T1000 (cell line): ENCODE measurements at regions not wholly inside any gene's neighbourhood (a gene's known extent, or its start where the extent isn't known, plus 50 kb on each side); places are given as distances from the start of the nearest gene placed in this dataset.

Experiments
- DNase-seq: peaks from one replicate; lab custom pipeline; 2025; ENCODE audit warnings: mixed read lengths; lab: John Stamatoyannopoulos, UW

GRCh38 chr6:102407886-102408741 lies 1014.6 kb downstream of the GRIK2 start:
- no peak for DNase-seq

DNA sequence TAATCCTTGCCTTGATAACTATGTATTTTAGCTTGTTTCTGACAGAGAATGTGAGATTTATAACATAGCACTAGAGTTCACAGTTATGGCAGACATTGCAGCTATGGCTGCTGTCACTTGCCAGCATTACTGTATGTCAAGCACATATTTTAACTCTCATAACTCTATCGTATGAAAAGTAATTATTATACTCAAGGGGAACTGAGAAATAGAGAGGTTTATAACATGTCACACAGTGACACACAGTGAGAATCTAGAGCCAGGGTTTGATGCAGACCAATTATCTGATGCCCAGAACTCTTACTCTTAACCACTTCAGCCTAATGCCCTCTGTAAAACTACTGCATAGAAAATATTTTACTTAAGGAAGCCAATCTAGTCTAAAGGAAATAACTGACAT lies 1012.4 kb downstream of the GRIK2 start:
- DNase-seq = no peak

DNA sequence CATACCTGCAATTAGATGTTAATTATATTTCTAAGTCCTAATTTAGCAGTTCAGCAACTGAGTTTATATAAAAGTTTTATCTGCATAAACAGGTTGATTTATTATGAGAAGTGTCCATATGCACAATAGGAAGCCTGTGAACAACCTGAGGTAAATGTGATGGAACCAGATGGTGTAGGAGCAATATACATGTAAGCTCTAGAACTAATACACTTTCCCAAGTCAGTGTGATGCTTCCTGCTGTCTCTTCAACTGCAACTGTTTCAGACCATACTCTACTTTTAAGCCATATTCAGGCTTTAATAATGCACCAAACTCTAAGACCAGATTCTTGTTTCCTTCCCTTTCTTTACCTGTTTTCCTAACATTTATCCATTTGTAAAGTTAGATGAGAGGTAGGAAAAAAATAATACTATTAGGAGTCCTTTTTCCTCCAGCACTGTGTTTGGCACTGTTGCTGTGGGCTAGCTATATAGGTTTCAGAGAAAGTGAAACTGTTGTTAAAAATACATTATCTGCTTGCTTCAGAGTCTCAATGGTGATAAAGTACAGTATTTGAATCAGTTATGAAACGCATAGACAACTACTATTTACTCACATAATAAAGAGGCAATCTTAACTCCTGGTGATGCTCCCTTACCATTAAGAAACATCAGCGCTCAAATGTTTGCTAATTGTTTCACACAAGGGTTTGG lies 1009.3 kb downstream of the GRIK2 start:
- DNase-seq = no peak

- no peak for DNase-seq
Observed at GRCh38 chr6:102398788-102399390, 1005.4 kb downstream of the GRIK2 start.

GRCh38 chr6:102390541-102390940 lies 997.0 kb downstream of the GRIK2 start:
- DNase-seq = no peak

GRCh38 chr6:102389994-102390393 lies 996.5 kb downstream of the GRIK2 start:
- DNase-seq = no peak

DNA sequence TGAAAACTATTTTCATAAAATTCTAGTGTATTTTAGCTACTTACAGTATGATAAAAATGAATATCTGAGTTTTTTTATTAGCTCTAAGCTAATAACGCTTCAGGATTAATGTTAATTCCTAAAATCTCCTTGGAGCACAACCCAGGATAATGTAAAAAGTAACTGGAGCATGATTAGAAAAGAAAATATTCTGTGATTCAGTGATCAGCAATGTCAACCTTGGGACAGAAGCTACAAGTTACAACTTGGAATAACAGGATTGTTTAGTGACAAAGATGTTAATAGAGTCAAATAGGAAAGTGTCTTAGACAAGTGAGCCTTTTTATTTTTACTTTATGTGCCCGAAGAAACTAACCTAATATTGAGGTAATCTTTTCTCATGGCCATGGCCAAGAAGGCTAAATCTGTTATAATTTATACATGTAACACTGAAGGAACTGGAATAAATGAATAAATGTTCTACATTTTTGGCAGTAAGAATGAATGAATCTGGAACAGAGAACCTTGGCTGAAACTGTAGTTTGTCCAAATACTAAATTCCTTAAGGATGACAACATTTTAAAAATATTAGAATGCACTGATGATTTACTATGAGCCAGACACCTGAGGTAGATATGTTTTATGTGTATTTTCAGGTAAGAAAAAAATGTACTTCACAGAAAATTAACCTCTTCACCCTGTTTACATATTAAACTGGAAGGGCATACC lies 994.0 kb downstream of the GRIK2 start:
- DNase-seq = no peak

DNA sequence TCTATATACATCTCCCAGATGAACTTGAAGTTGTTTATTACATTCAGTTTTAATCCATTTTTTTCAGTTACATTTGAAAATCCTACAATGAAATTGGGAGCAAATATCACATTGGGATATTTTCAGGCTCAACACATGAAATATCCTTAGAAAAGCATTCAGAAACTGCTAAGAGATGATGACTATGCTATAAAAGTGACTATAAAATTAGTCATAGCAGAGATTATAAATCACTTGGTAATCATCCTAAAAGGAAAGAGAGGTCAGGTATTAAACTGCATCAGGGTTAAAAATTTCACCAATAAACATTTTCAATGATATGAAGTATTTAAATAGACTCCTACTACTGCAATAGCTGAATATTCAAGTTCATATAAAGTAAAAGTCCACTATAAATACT lies 987.7 kb downstream of the GRIK2 start:
- DNase-seq = no peak

GRCh38 chr6:102356170-102356569 lies 962.7 kb downstream of the GRIK2 start:
- no peak for DNase-seq

DNA sequence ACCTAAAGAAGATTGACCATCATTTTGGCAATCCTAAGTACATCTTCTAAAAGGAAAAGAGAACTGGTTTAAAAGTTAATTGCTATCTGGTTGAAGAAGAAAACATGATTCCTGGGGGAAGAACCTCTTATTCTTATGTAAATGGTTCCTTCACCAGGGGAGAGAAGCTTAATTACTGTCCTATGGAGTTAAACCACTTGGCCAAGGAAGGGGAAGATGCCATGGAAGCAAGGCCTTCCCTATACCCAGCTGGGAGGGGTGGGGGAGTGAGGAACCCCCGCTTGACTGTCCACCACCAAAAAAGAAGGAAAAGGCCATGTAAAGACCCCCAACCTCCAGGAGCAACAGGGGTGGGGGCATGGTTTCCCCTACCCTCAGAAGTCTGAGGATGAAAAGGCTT lies 962.1 kb downstream of the GRIK2 start:
- DNase-seq = no peak

GRCh38 chr6:102352552-102352951 lies 959.0 kb downstream of the GRIK2 start:
- DNase-seq = no peak

DNA sequence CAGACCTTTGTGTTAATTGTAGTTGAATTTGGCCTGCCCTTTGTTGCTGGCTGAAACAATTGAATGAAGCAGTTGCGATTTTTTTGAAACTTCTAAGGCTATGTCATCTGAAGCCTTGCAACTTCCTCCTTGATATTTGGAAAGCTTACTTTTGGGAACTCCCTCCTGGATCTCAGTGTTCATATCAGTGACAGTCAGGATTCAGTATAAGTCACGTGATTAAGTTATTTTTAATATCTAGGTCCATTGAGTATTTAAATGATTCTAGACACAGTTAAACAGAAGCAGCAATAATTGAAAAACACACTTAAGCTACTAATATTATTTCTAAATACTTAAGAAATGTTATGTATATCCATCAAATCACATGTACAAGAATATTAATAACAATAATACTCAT lies 951.3 kb downstream of the GRIK2 start:
- DNase-seq = no peak

- DNase-seq = no peak
Observed at GRCh38 chr6:102340311-102340710, 946.8 kb downstream of the GRIK2 start.

DNA sequence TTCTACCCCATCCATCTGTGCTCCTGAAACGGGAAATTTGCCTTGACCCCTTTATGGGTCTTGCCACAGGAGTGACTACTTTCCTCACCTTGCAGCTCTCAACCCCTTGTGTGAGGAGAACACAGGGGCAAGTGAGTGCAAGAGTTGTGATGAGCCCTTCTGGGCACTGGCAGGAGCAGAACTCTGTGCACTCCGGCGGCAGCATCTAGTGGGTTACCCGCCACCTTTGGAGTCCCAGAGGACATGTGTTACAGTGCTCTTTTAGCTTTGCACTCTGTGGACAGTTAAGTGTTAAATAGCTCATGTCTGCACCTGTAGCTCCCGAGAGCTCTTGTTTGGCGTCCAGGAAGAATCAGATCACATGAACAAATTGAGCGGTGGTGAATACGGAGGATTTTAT lies 940.2 kb downstream of the GRIK2 start:
- DNase-seq = no peak

DNA sequence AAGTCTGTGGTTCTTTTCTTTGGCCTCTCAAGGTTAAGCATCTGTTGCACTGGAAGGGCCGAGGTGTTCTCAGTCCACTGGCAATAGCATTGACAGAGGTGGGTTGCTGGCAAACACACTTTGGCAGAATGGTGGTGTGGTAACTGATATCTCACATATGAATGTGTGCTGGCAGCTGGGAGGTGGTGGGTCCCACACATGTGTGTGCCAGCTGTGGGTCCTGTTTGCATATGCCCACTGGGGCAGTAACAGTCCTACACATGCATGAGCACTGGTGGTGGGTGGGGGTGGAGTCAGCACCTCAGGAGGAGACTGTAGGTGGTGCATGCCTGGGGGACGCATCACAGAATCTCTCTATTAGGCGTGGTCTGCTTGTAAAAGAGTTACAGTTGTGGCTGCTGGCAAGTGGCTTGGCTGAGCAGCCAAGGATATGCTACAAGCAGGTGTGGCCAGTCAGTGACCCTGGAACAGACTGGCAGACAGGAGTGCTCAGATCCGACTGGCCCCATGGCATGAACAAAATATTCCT lies 934.3 kb downstream of the GRIK2 start:
- DNase-seq = no peak

DNA sequence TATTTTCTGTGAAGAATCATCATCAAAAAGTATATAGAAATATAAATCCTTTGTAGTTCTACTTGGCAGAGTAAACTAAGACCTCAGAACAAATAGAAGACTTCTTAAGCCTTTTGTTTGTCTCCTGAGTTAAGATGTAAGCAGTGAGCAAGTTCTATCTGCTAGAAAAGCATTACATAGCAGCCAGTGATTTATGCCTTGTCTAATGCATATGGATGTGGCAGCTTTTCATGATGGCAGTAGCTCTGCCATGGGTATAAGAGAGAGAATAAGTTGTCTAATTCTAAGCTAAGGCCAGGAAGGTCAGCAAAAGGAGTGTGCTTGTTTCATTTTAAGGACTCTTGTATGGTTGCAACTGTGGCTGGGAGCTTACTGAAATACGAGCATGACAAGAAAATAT lies 920.2 kb downstream of the GRIK2 start:
- DNase-seq = no peak

DNA sequence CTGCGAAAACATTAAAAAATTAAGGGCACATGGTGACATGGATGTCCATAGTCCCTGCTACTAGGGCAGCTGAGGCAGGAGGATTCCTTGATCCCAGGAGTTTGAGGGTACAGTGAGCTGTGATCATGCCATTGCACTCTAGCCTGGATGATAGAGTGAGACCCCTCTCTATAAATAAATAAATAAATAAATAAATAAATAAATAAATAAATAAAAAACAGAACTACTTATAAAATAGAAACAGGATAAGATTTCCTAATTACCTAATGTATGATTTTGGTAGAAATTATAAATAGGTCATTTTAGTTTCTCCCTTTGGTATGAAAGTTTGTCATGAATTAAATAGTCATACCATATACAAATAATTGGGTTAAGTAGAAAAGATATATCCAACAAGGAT lies 916.2 kb downstream of the GRIK2 start:
- DNase-seq = no peak

DNA sequence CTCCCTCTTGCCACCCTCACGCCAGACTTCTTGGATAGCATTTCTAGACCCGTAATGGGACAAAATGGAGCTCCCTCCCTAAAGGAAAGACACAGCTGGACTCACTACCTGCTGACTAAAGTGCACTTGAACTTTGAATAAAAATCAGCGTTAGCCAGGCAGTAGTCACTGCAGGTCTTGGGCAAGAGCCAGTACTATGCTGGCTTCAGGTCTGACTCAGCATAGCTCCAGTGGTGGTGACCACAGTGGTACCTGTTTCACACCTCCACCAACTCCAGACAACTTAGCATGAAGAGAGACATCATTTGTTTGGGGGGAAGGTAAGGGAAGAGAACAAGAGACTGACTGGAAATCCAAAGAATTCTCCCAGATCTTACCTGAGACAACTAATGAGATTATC lies 906.8 kb downstream of the GRIK2 start:
- no peak for DNase-seq

DNA sequence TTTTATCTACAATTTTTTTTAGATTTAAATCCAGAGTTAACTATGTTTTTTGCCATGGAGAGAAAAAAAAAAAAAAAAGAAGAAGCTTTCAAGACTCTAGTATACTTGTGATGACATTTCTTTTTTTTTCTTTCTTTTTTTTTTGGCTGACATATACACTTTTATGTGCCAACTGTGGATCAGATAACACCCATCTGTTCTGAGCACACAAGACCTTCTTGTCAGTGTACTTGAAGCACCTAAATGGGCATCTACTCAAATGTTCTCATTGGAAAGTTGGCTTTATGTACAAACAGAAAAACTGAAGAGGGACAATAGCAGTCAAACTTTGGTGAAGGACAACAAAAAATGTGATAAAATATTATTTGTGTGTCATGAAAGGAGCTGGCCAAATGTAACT lies 904.5 kb downstream of the GRIK2 start:
- no peak for DNase-seq
